IMR-90 (cell line): ENCODE measurements at regions not wholly inside any gene's neighbourhood (a gene's known extent, or its start where the extent isn't known, plus 50 kb on each side); places are given as distances from the start of the nearest gene placed in this dataset.

Source experiments
- ATAC-seq: fragments of 200-7000 bp; cut with Tn5 transposase; 2 replicates; pipeline ENCODE4 v1.9.1; 2020; ENCODE audit warnings: low read depth, mild to moderate bottlenecking, moderate library complexity
- BruUV-seq: library from RNA; stranded (reverse); fragments of 400-500 nt; replicated peaks from 2 replicates; lab custom pipeline; 2021; lab: Mats Ljungman, UMichigan
- CTCF ChIA-PET: fragments of 300-600 bp; formaldehyde crosslinking; extraction: SDS; loops from one replicate; lab custom pipeline; 2021; ENCODE audit warnings: antibody characterized with exemption; lab: Yijun Ruan, JAX
- POLR2A ChIA-PET: fragments of 300-600 bp; sonication (Branson Sonifier 250); formaldehyde crosslinking; loops from one replicate; lab custom pipeline; 2022; ENCODE audit warnings: antibody characterized with exemption; ENCODE audit not compliant: unreplicated experiment; lab: Charles Lee
- DNase-seq: peaks from one replicate; pipeline ENCODE4 v3.0.0; 2013
- H2AFZ ChIP-seq: replicated peaks from 2 replicates; pipeline ENCODE3; 2013; ENCODE audit warnings: low read length, mild to moderate bottlenecking; ENCODE audit not compliant: poor library complexity
- H2AK5ac ChIP-seq: 2 replicates; pipeline ENCODE4 v1.6.1; 2013; ENCODE audit warnings: low read depth, low read length, inconsistent platforms
- H2AK9ac ChIP-seq: replicated peaks from 2 replicates; pipeline ENCODE3; 2013; ENCODE audit warnings: mild to moderate bottlenecking, low read depth, low read length, moderate library complexity; ENCODE audit not compliant: poor library complexity
- H2BK120ac ChIP-seq: 2 replicates; pipeline ENCODE4 v1.6.1; 2013; ENCODE audit warnings: low read depth, low read length, inconsistent platforms
- H2BK15ac ChIP-seq: 3 replicates; pipeline ENCODE4 v1.6.1; 2013; ENCODE audit warnings: low read depth, low read length, inconsistent platforms
- H2BK20ac ChIP-seq: 2 replicates; pipeline ENCODE4 v1.6.1; 2013; ENCODE audit warnings: low read depth, mild to moderate bottlenecking, inconsistent platforms, low read length, moderate library complexity
- H2BK5ac ChIP-seq: 2 replicates; pipeline ENCODE4 v1.6.1; 2013; ENCODE audit warnings: mild to moderate bottlenecking, low read depth, low read length, inconsistent platforms; ENCODE audit not compliant: poor library complexity, severe bottlenecking
- H3K14ac ChIP-seq: replicated peaks from 2 replicates; pipeline ENCODE4 v1.6.1; 2013; ENCODE audit warnings: low read depth, low read length, inconsistent platforms
- H3K18ac ChIP-seq: 2 replicates; pipeline ENCODE4 v1.6.1; 2013; ENCODE audit warnings: low read depth, low read length, control low read depth
- H3K23ac ChIP-seq: 2 replicates; pipeline ENCODE4 v1.6.1; 2013; ENCODE audit warnings: low read depth, low read length, inconsistent platforms
- H3K27ac ChIP-seq: 2 replicates; pipeline ENCODE4 v1.5.1; 2013; ENCODE audit warnings: mild to moderate bottlenecking, control low read depth, low read length; ENCODE audit not compliant: insufficient read depth
- H3K27me3 ChIP-seq: 2 replicates; pipeline ENCODE4 v1.6.1; 2013; ENCODE audit warnings: low read length; ENCODE audit not compliant: control insufficient read depth, insufficient read depth
- H3K36me3 ChIP-seq: 2 replicates; pipeline ENCODE4 v1.6.1; 2013; ENCODE audit warnings: low read length, mixed read lengths; ENCODE audit not compliant: control insufficient read depth, insufficient read depth
- H3K4ac ChIP-seq: 2 replicates; pipeline ENCODE4 v1.6.1; 2013; ENCODE audit warnings: low read depth, low read length, inconsistent platforms
- H3K4me1 ChIP-seq: 2 replicates; pipeline ENCODE4 v1.6.1; 2013; ENCODE audit warnings: low read length, mixed read lengths; ENCODE audit not compliant: control insufficient read depth, insufficient read depth
- H3K4me2 ChIP-seq: 2 replicates; pipeline ENCODE4 v1.6.1; 2013; ENCODE audit warnings: low read depth, mild to moderate bottlenecking, control low read depth, low read length, moderate library complexity
- H3K4me3 ChIP-seq: 2 replicates; pipeline ENCODE4 v1.5.1; 2013; ENCODE audit warnings: low read depth, mild to moderate bottlenecking, control low read depth, low read length, moderate library complexity; ENCODE audit not compliant: insufficient read depth
- H3K56ac ChIP-seq: 2 replicates; pipeline ENCODE4 v1.6.1; 2013; ENCODE audit warnings: low read length, inconsistent platforms; ENCODE audit not compliant: insufficient read depth; ENCODE audit errors: extremely low read depth
- H3K79me1 ChIP-seq, 2 experiments: 2 replicates each; pipeline ENCODE4 v1.6.1; 2013; ENCODE audit warnings: low read length in 2 of 2, inconsistent platforms in 1 of 2, low read depth in 1 of 2
- H3K9ac ChIP-seq: 2 replicates; pipeline ENCODE4 v1.6.1; 2013; ENCODE audit warnings: low read depth, low read length, control low read depth
- H3K9me1 ChIP-seq: 2 replicates; pipeline ENCODE4 v1.6.1; 2013; ENCODE audit warnings: low read length, inconsistent platforms; ENCODE audit not compliant: insufficient read depth
- H3K9me3 ChIP-seq: 2 replicates; pipeline ENCODE4 v1.6.1; 2013; ENCODE audit warnings: low read length; ENCODE audit not compliant: control insufficient read depth, insufficient read depth
- H4K20me1 ChIP-seq: 2 replicates; pipeline ENCODE4 v1.6.1; 2013; ENCODE audit warnings: low read length, inconsistent platforms; ENCODE audit not compliant: insufficient read depth
- H4K5ac ChIP-seq: 2 replicates; pipeline ENCODE4 v1.6.1; 2013; ENCODE audit warnings: mild to moderate bottlenecking, low read depth, low read length, control low read depth
- H4K8ac ChIP-seq, 2 experiments: 2 replicates each; pipeline ENCODE4 v1.6.1; 2013; ENCODE audit warnings: low read depth in 2 of 2, low read length in 2 of 2, control low read depth in 1 of 2, inconsistent platforms in 1 of 2
- H4K91ac ChIP-seq: 2 replicates; pipeline ENCODE4 v1.6.1; 2013; ENCODE audit warnings: low read depth, low read length, inconsistent platforms; ENCODE audit not compliant: insufficient read depth
- CEBPB ChIP-seq: IDR thresholded peaks from 2 replicates; pipeline ENCODE4 v1.6.1; 2012; ENCODE audit warnings: low read depth, low read length, improper control_type of control experiment
- CHD1 ChIP-seq: IDR thresholded peaks from 2 replicates; pipeline ENCODE4 v1.6.1; 2012; ENCODE audit warnings: low read depth, low read length, improper control_type of control experiment
- FOS ChIP-seq: fragments of 150-350 bp; IDR thresholded peaks from 2 replicates; pipeline ENCODE4 v1.6.1; 2016; ENCODE audit warnings: low read depth, low read length
- POLR2A ChIP-seq: IDR thresholded peaks from 2 replicates; pipeline ENCODE4 v1.6.1; 2012; ENCODE audit warnings: mild to moderate bottlenecking, low read depth, low read length
- RAD21 ChIP-seq: IDR thresholded peaks from 2 replicates; pipeline ENCODE4 v1.6.1; 2012; ENCODE audit warnings: low read length, improper control_type of control experiment
- RCOR1 ChIP-seq: IDR thresholded peaks from 2 replicates; pipeline ENCODE4 v1.6.1; 2012; ENCODE audit warnings: mild to moderate bottlenecking, low read length, improper control_type of control experiment; ENCODE audit not compliant: insufficient replicate concordance
- RFX5 ChIP-seq: IDR thresholded peaks from 2 replicates; pipeline ENCODE4 v1.8.0; 2012; ENCODE audit warnings: low read depth, mild to moderate bottlenecking, low read length, moderate library complexity
- SMC3 ChIP-seq: fragments of 150-350 bp; IDR thresholded peaks from 2 replicates; pipeline ENCODE4 v1.6.1; 2016; ENCODE audit warnings: low read depth, mild to moderate bottlenecking, antibody characterized with exemption, low read length, moderate library complexity
- WGBS, 2 experiments: methylation state at CpG; one replicate each; pipeline versions ENCODE4 v1.1.5 to v1.1.7; 2013; ENCODE audit warnings: missing lambda C conversion rate in 2 of 2; ENCODE audit not compliant: insufficient read length in 1 of 2; ENCODE audit errors: extremely low coverage in 2 of 2; 5-methylcytosine and 5-hydroxymethylcytosine counted together
- dilution Hi-C: fragments of 300-500 bp; cut with HindIII; formaldehyde crosslinking; loops from one replicate; pipeline ENCODE4 v1.14.3; 2018; ENCODE audit warnings: low sequenced_read_pairs; ENCODE audit not compliant: unreplicated experiment
- in situ Hi-C: fragments of 300-500 bp; cut with MboI; formaldehyde crosslinking; loops from 3 replicates; pipeline ENCODE4 v1.14.3; 2019; ENCODE audit warnings: low sequenced_read_pairs, inconsistent platforms, mixed read lengths
- intact Hi-C: fragments of 100-400 bp; cut with micrococcal nuclease; formaldehyde crosslinking; loops from 2 replicates; pipeline ENCODE4 v1.10.0; 2022
- TF ChIP-seq, protein P1 (sequence below): fragments of 150-350 bp; IDR thresholded peaks from 2 replicates; pipeline ENCODE4 v1.6.1; 2016; ENCODE audit warnings: low read depth, mild to moderate bottlenecking, low read length, moderate library complexity, borderline replicate concordance

DNA sequence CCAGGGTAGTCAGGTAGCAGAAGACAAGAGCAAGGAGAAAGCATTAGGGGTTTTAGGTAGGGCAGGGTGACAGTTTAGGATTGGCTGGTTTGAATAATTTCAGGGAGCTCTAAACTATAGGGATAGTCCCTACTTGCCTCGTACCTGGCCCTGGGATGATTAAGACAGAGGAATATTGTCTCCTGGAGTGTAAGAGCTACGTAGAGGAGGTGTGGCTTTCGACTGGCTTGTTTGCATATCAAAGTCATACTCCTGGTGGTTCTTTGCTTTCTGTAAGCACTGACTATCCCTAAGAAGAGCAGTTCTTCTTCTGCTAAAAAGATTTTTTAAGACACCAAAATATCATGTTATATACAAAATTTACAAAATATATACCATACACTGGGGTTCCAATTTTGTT lies 1867.4 kb downstream of the SUCLG1 start:
- no peaks in the 10 kb centered on the region for H4K20me1 ChIP-seq
- H2BK120ac ChIP-seq = no peak overlapping the region
- no peak overlapping the region for H4K8ac ChIP-seq
- H3K36me3 ChIP-seq = no peaks in the 10 kb centered on the region
- H3K23ac ChIP-seq = no peak overlapping the region
- no peak for ATAC-seq
- no peak overlapping the region for H4K91ac ChIP-seq
- ChIA-PET POLR2A (no interaction called here), CTCF (no interaction called here)
- no peak overlapping the region for H2AK5ac ChIP-seq
- no peak overlapping the region for H3K18ac ChIP-seq
- no peak for DNase-seq
- no peaks in the 10 kb centered on the region for H3K4me1 ChIP-seq
- no peaks in the 10 kb centered on the region for H3K27me3 ChIP-seq
- no peak overlapping the region for H3K4me3 ChIP-seq
- TF ChIP-seq CHD1 = no peak
- no peak for TF ChIP-seq CEBPB
- no peak for TF ChIP-seq POLR2A
- TF ChIP-seq SMC3 = no peak
- TF ChIP-seq RFX5 = no peak
- TF ChIP-seq FOS = no peak
- no peak for TF ChIP-seq RAD21
- no peak for TF ChIP-seq RCOR1
- TF ChIP-seq, protein P1, sequence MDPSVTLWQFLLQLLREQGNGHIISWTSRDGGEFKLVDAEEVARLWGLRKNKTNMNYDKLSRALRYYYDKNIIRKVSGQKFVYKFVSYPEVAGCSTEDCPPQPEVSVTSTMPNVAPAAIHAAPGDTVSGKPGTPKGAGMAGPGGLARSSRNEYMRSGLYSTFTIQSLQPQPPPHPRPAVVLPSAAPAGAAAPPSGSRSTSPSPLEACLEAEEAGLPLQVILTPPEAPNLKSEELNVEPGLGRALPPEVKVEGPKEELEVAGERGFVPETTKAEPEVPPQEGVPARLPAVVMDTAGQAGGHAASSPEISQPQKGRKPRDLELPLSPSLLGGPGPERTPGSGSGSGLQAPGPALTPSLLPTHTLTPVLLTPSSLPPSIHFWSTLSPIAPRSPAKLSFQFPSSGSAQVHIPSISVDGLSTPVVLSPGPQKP = no peak
- no peak overlapping the region for H4K5ac ChIP-seq
- no peak overlapping the region for H2BK20ac ChIP-seq
- H2AFZ ChIP-seq = no peak overlapping the region
- H3K4ac ChIP-seq = no peak overlapping the region
- WGBS, 2 experiments = no CpG with 5 or more reads among the region's 3 CpGs
- H3K9ac ChIP-seq = no peak overlapping the region
- no peak overlapping the region for H2BK5ac ChIP-seq
- BruUV-seq = no TSS peak
- no peak overlapping the region for H3K14ac ChIP-seq
- intact Hi-C loops (no loop called here), dilution Hi-C loops (no loop called here), in situ Hi-C loops (no loop called here)
- H3K9me3 ChIP-seq = no peaks in the 10 kb centered on the region
- H2BK15ac ChIP-seq = no peak overlapping the region
- no peak overlapping the region for H3K4me2 ChIP-seq
- no peak overlapping the region for H3K27ac ChIP-seq
- no peak overlapping the region for H3K56ac ChIP-seq
- H2AK9ac ChIP-seq = no peak overlapping the region
- no peaks in the 10 kb centered on the region for H3K9me1 ChIP-seq
- no peaks in the 10 kb centered on the region for H3K79me1 ChIP-seq
